ENCODE measurements at regions not wholly inside any gene's neighbourhood (a gene's known extent, or its start where the extent isn't known, plus 50 kb on each side); places are given as distances from the start of the nearest gene placed in this dataset.

DNA sequence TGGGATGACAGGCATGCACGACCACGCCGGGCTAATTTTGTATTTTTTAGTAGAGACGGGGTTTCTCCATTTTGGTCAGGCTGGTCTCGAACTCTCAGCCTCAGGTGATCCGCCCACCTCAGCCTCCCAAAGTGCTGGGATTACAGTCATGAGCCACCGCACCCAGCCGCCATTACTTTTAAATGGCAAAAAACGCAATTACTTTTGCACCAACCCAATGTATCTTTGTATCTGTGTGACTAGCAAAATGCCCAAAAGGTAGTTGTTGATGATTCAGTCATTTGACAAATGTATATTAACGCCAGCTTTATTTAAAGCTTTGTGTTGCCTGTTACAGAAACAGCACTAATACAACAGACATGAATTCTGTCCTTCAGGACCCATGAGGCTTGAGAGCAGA is 216.9 kb upstream of the FMN2 start:
- TF ChIP-seq, protein P1, sequence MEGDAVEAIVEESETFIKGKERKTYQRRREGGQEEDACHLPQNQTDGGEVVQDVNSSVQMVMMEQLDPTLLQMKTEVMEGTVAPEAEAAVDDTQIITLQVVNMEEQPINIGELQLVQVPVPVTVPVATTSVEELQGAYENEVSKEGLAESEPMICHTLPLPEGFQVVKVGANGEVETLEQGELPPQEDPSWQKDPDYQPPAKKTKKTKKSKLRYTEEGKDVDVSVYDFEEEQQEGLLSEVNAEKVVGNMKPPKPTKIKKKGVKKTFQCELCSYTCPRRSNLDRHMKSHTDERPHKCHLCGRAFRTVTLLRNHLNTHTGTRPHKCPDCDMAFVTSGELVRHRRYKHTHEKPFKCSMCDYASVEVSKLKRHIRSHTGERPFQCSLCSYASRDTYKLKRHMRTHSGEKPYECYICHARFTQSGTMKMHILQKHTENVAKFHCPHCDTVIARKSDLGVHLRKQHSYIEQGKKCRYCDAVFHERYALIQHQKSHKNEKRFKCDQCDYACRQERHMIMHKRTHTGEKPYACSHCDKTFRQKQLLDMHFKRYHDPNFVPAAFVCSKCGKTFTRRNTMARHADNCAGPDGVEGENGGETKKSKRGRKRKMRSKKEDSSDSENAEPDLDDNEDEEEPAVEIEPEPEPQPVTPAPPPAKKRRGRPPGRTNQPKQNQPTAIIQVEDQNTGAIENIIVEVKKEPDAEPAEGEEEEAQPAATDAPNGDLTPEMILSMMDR (IDR thresholded peaks at IDR 0.05; ENCODE audit: poor library complexity): no peak
- no peak for TF ChIP-seq EZH2 (IDR thresholded peaks at IDR 0.05; ENCODE audit: borderline replicate concordance)

All from hepatocyte (in vitro differentiated cells).